ENCODE measurements at regions not wholly inside any gene's neighbourhood (a gene's known extent, or its start where the extent isn't known, plus 50 kb on each side); places are given as distances from the start of the nearest gene placed in this dataset.

- no peak for ATAC-seq (ENCODE audit: poor library complexity)
- Mint-ChIP-seq H3K4me3 (peak overlapping the region; percentile 60), H3K9me3 (no peaks in the 10 kb centered on the region), H3K27ac (no peak overlapping the region), H3K36me3 (ENCODE audit: low read depth) (no peaks in the 10 kb centered on the region), H3K27me3 (peaks cover 16% of the 10 kb centered on the region), H3K4me1 (ENCODE audit: low read depth) (peaks cover 11% of the 10 kb centered on the region)
- no peak for TF ChIP-seq CTCF (IDR thresholded peaks at IDR 0.05)
- Histone ChIP-seq H3K27me3 (ENCODE audit: control insufficient read depth in 1 of 2, insufficient read depth in 2 of 2, low read length in 2 of 2) (no peaks in the 10 kb centered on the region), H3K4me3 (ENCODE audit: low read length) (peak overlapping the region; percentile 35), H3K27ac (ENCODE audit: low read depth in 1 of 2, low read length in 2 of 2) (no peak overlapping the region), H3K9me3 (ENCODE audit: control insufficient read depth in 1 of 2, insufficient read depth in 1 of 2, low read length in 2 of 2) (no peaks in the 10 kb centered on the region), H3K4me1 (ENCODE audit: insufficient read depth, low read length) (no peaks in the 10 kb centered on the region), H3K36me3 (ENCODE audit: insufficient read depth, low read length) (no peaks in the 10 kb centered on the region)
- POLR2A ChIA-PET: interaction anchor here (1.0 to 1.1 kb wide), 3 partner anchors 59 to 89 kb away, joined by 3 to 8 read pairs (median 5); no protein-coding TSS in a partner anchor
- no peak for DNase-seq
- CTCF ChIA-PET: no interaction called here
- intact Hi-C loops (cut with DNase I, micrococcal nuclease): no loop called here
Observed at GRCh38 chr1:244137276-244137675, 86.2 kb downstream of the ZBTB18 start.

- no peak overlapping the region for H3K27ac ChIP-seq (ENCODE audit: low read depth in 1 of 2, low read length in 2 of 2)
- CTCF ChIA-PET: no interaction called here
- intact Hi-C loops (cut with DNase I, micrococcal nuclease): no loop called here
Observed at GRCh38 chr1:244137725-244138124, 86.6 kb downstream of the ZBTB18 start.

GRCh38 chr1:244138399-244138798, 87.3 kb downstream of the ZBTB18 start:
- CTCF ChIA-PET: no interaction called here
- no peak for ATAC-seq (ENCODE audit: poor library complexity)
- no peaks in the 10 kb centered on the region for H3K9me3 ChIP-seq (ENCODE audit: control insufficient read depth in 1 of 2, insufficient read depth in 1 of 2, low read length in 2 of 2)
- no peaks in the 10 kb centered on the region for H3K27me3 ChIP-seq (ENCODE audit: control insufficient read depth in 1 of 2, insufficient read depth in 2 of 2, low read length in 2 of 2)
- no peaks in the 10 kb centered on the region for H3K9me3 Mint-ChIP-seq
- H3K4me3 ChIP-seq (ENCODE audit: low read length): no peak overlapping the region
- peaks cover 11% of the 10 kb centered on the region for H3K4me1 Mint-ChIP-seq (ENCODE audit: low read depth)
- intact Hi-C loops (cut with DNase I, micrococcal nuclease): no loop called here
- TF ChIP-seq CTCF (IDR thresholded peaks at IDR 0.05): no peak
- H3K27ac ChIP-seq (ENCODE audit: low read depth in 1 of 2, low read length in 2 of 2): no peak overlapping the region
- no peaks in the 10 kb centered on the region for H3K36me3 ChIP-seq (ENCODE audit: insufficient read depth, low read length)
- H3K27ac Mint-ChIP-seq: no peak overlapping the region
- no peaks in the 10 kb centered on the region for H3K4me1 ChIP-seq (ENCODE audit: insufficient read depth, low read length)
- no peak for DNase-seq
- no peak overlapping the region for H3K4me3 Mint-ChIP-seq
- POLR2A ChIA-PET: interaction anchor here (1.1 kb wide), 1 partner anchor 91 kb away, joined by 8 read pairs; no protein-coding TSS in a partner anchor
- peaks cover 16% of the 10 kb centered on the region for H3K27me3 Mint-ChIP-seq
- no peaks in the 10 kb centered on the region for H3K36me3 Mint-ChIP-seq (ENCODE audit: low read depth)

More at GRCh38 chr1:244137725-244138124, 86.6 kb downstream of the ZBTB18 start:
- H3K27me3 Mint-ChIP-seq: peaks cover 16% of the 10 kb centered on the region
- Histone ChIP-seq H3K9me3 (ENCODE audit: control insufficient read depth in 1 of 2, insufficient read depth in 1 of 2, low read length in 2 of 2) (no peaks in the 10 kb centered on the region), H3K4me1 (ENCODE audit: insufficient read depth, low read length) (no peaks in the 10 kb centered on the region), H3K27me3 (ENCODE audit: control insufficient read depth in 1 of 2, insufficient read depth in 2 of 2, low read length in 2 of 2) (no peaks in the 10 kb centered on the region), H3K36me3 (ENCODE audit: insufficient read depth, low read length) (no peaks in the 10 kb centered on the region), H3K4me3 (ENCODE audit: low read length) (peak overlapping the region; percentile 35)
- POLR2A ChIA-PET: interaction anchor here (1.0 to 1.1 kb wide), 3 partner anchors 60 to 90 kb away, joined by 3 to 8 read pairs (median 5); no protein-coding TSS in a partner anchor
- peaks cover 11% of the 10 kb centered on the region for H3K4me1 Mint-ChIP-seq (ENCODE audit: low read depth)
- no peak overlapping the region for H3K27ac Mint-ChIP-seq
- peak overlapping the region; percentile 60 for H3K4me3 Mint-ChIP-seq
- no peaks in the 10 kb centered on the region for H3K36me3 Mint-ChIP-seq (ENCODE audit: low read depth)
- no peaks in the 10 kb centered on the region for H3K9me3 Mint-ChIP-seq
- ATAC-seq (ENCODE audit: poor library complexity) (no peak), DNase-seq (peak in 1 of 14 experiments; percentile 11)
- TF ChIP-seq CTCF (IDR thresholded peaks at IDR 0.05): no peak

All from CD4-positive, alpha-beta T cell (primary cell).